AG20443 (cell line): ENCODE measurements at regions not wholly inside any gene's neighbourhood (a gene's known extent, or its start where the extent isn't known, plus 50 kb on each side); places are given as distances from the start of the nearest gene placed in this dataset.

Source experiments
- DNase-seq: peaks from one replicate; pipeline ENCODE4 v3.0.0; 2012; ENCODE audit warnings: low spot score, mixed read lengths

- DNase-seq: no peak
Measured at GRCh38 chr12:114018669-114019068, 52.5 kb upstream of the RBM19 start.
